ENCODE measurements at regions not wholly inside any gene's neighbourhood (a gene's known extent, or its start where the extent isn't known, plus 50 kb on each side); places are given as distances from the start of the nearest gene placed in this dataset.

DNA sequence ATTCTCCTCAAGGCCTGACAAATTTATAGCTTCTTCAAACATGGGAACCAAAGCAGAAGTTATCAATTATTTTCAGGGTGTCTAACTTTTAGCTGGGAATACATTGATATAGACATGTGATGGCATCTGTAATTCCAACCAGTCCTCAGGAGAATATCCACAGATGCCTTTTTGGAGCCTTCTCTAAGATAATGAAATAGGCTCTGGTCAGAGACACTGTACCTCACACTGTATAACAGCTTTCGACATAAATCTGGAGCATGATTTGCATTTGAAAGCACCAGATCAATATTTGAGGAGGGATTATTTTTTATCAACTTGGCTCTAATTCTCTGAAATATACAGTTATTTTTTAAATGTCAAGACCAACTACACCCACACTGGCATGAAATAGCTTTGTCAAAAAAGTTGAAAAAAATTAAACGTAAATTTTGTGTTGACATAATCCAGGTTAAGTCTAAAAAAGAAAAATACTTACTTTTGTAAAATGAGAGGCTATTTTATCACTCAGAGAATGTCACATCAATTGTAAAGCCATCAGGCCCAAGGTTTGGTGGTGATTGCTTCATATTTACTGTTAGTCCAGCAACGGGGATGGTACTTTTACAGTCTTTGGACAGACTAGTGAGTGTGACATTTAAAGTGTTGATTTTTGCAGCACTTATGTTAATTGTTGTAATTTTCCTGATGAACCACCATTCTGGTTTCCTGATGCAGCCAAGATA is 177.0 kb upstream of the SP8 start:
- H3K9me3 ChIP-seq (replicated peaks; ENCODE audit: control insufficient read depth, insufficient read depth, low read length) = no peaks in the 10 kb centered on the region
- intact Hi-C loops (cut with micrococcal nuclease; ENCODE audit: unreplicated experiment) = no loop called here
- 23% methylated on average over 3 of the region's 3 CpGs for WGBS (ENCODE audit: insufficient coverage, insufficient replicate concordance, low lambda C conversion rate, missing lambda C conversion rate)
- no peaks in the 10 kb centered on the region for H3K4me1 ChIP-seq (ENCODE audit: control insufficient read depth, insufficient read depth, low read length)
- ChIA-PET POLR2A (no interaction called here), CTCF (interaction anchor here (1.1 kb wide), 1 partner anchor 15 kb away, joined by 3 read pairs; no protein-coding TSS in a partner anchor), SMC1A (ENCODE audit: uncharacterized antibody, unreplicated experiment) (interaction anchor here (0.7 kb wide), 1 partner anchor 11 kb away, joined by 3 read pairs; no protein-coding TSS in a partner anchor), RAD21 (ENCODE audit: unreplicated experiment) (no interaction called here)
- H4K20me1 ChIP-seq (ENCODE audit: control insufficient read depth, insufficient read depth) = no peaks in the 10 kb centered on the region
- no TSS peak for BruUV-seq (replicated peaks)
- in situ Hi-C loops (cut with MboI) = no loop called here
- H3K27me3 ChIP-seq (replicated peaks in 1 of 2; ENCODE audit: control insufficient read depth in 2 of 2, insufficient read depth in 2 of 2, low read length in 1 of 2) = 0 out of 4 replicates have a peak, but pooled peaks cover 0 to 2% of the 10 kb centered on the region in 2 experiments
- ATAC-seq (no peak), FAIRE-seq (no peak), DNase-seq (ENCODE audit: low read depth, low spot score) (no peak)
- H3K27ac ChIP-seq (ENCODE audit: control insufficient read depth, insufficient read depth) = no peak overlapping the region
- H3K79me2 ChIP-seq (ENCODE audit: control insufficient read depth, insufficient read depth, low read length) = no peaks in the 10 kb centered on the region
- no peak overlapping the region for H2AFZ ChIP-seq (ENCODE audit: control insufficient read depth, low read depth, low read length)
- no peak overlapping the region for H3K4me3 ChIP-seq
- H3K9ac ChIP-seq (ENCODE audit: control insufficient read depth, insufficient read depth, low read length) = no peak overlapping the region
- H3K4me2 ChIP-seq (ENCODE audit: control insufficient read depth, insufficient read depth) = no peak overlapping the region
- H3K36me3 ChIP-seq (ENCODE audit: control insufficient read depth in 2 of 2, insufficient read depth in 2 of 2, low read length in 1 of 2) = no peaks in the 10 kb centered on the region
- TF ChIP-seq ZNF592 (IDR thresholded peaks at IDR 0.05) (no peak), RAD51 (IDR thresholded peaks at IDR 0.05) (no peak), MEF2A (IDR thresholded peaks at IDR 0.05; ENCODE audit: insufficient read depth, low read depth, low read length) (no peak), MYB (IDR thresholded peaks at IDR 0.05; ENCODE audit: borderline replicate concordance, low read depth, low read length) (no peak), GATAD2B (conservative IDR thresholded peaks at IDR 0.05; ENCODE audit: low read depth) (no peak), STAT3 (IDR thresholded peaks at IDR 0.05; ENCODE audit: low read depth, low read length) (no peak), WRNIP1 (IDR thresholded peaks at IDR 0.05; ENCODE audit: borderline replicate concordance, low read depth, low read length) (no peak), HSF1 (IDR thresholded peaks at IDR 0.05; ENCODE audit: low read depth, low read length) (no peak), RELA (IDR thresholded peaks at IDR 0.05; ENCODE audit: borderline replicate concordance, partially characterized antibody) (no peak), TAF1 (IDR thresholded peaks at IDR 0.05; ENCODE audit: borderline replicate concordance, low read depth, low read length) (no peak)
- TF ChIP-seq, protein P1, sequence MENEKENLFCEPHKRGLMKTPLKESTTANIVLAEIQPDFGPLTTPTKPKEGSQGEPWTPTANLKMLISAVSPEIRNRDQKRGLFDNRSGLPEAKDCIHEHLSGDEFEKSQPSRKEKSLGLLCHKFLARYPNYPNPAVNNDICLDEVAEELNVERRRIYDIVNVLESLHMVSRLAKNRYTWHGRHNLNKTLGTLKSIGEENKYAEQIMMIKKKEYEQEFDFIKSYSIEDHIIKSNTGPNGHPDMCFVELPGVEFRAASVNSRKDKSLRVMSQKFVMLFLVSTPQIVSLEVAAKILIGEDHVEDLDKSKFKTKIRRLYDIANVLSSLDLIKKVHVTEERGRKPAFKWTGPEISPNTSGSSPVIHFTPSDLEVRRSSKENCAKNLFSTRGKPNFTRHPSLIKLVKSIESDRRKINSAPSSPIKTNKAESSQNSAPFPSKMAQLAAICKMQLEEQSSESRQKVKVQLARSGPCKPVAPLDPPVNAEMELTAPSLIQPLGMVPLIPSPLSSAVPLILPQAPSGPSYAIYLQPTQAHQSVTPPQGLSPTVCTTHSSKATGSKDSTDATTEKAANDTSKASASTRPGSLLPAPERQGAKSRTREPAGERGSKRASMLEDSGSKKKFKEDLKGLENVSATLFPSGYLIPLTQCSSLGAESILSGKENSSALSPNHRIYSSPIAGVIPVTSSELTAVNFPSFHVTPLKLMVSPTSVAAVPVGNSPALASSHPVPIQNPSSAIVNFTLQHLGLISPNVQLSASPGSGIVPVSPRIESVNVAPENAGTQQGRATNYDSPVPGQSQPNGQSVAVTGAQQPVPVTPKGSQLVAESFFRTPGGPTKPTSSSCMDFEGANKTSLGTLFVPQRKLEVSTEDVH (IDR thresholded peaks at IDR 0.05; ENCODE audit: low read depth, partially characterized antibody) = no peak
- TF ChIP-seq, protein P2, sequence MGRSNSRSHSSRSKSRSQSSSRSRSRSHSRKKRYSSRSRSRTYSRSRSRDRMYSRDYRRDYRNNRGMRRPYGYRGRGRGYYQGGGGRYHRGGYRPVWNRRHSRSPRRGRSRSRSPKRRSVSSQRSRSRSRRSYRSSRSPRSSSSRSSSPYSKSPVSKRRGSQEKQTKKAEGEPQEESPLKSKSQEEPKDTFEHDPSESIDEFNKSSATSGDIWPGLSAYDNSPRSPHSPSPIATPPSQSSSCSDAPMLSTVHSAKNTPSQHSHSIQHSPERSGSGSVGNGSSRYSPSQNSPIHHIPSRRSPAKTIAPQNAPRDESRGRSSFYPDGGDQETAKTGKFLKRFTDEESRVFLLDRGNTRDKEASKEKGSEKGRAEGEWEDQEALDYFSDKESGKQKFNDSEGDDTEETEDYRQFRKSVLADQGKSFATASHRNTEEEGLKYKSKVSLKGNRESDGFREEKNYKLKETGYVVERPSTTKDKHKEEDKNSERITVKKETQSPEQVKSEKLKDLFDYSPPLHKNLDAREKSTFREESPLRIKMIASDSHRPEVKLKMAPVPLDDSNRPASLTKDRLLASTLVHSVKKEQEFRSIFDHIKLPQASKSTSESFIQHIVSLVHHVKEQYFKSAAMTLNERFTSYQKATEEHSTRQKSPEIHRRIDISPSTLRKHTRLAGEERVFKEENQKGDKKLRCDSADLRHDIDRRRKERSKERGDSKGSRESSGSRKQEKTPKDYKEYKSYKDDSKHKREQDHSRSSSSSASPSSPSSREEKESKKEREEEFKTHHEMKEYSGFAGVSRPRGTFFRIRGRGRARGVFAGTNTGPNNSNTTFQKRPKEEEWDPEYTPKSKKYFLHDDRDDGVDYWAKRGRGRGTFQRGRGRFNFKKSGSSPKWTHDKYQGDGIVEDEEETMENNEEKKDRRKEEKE (IDR thresholded peaks at IDR 0.05) = no peak
